Uterus (tissue), 3 donors: ENCODE measurements at regions not wholly inside any gene's neighbourhood (a gene's known extent, or its start where the extent isn't known, plus 50 kb on each side); places are given as distances from the start of the nearest gene placed in this dataset.

Experiments used
- DNase-seq, 2 donors: peaks; one replicate each; pipeline ENCODE4 v3.0.0-alpha.2; 2019 to 2020
- H3K27ac ChIP-seq, 2 donors: fragments of 200-600 bp; sonication (generic); 1 replicate in 1 of 2; 2 replicates in 1 of 2; pipeline ENCODE4 v1.5.1; 2016 to 2018
- H3K27me3 ChIP-seq, 2 donors: fragments of 200-600 bp; sonication (generic); one replicate each; pipeline ENCODE4 v1.5.1; 2018 to 2019; ENCODE audit warnings: control low read depth in 1 of 2
- H3K36me3 ChIP-seq, 2 donors: fragments of 200-600 bp; sonication (generic); one replicate each; pipeline ENCODE4 v1.5.1; 2019; ENCODE audit warnings: control low read depth in 1 of 2
- H3K4me1 ChIP-seq, 2 donors: fragments of 200-600 bp; sonication (generic); one replicate each; pipeline ENCODE4 v1.5.1; 2018 to 2019; ENCODE audit warnings: control low read depth in 1 of 2
- H3K4me3 ChIP-seq, 2 donors: fragments of 200-600 bp; sonication (generic); 1 replicate in 1 of 2; 2 replicates in 1 of 2; pipeline ENCODE4 v1.5.1; 2018 to 2019; ENCODE audit warnings: mild to moderate bottlenecking in 1 of 2
- H3K9me3 ChIP-seq, 2 donors: fragments of 200-600 bp; sonication (generic); one replicate each; pipeline ENCODE4 v1.5.1; 2019; ENCODE audit warnings: control low read depth in 1 of 2
- CTCF ChIP-seq, 4 experiments: fragments of 200-600 bp in 2 of 4; fragments of 450-650 bp in 2 of 4; sonication (generic) in 2 of 4; IDR thresholded peaks; one replicate each; pipeline ENCODE4 v1.5.1; 2016 to 2019; ENCODE audit warnings: antibody characterized with exemption in 4 of 4, mild to moderate bottlenecking in 2 of 4, moderate library complexity in 1 of 4
- POLR2A ChIP-seq, 2 donors: fragments of 450-650 bp; IDR thresholded peaks; one replicate each; pipeline ENCODE4 v1.6.1; 2016; ENCODE audit warnings: antibody characterized with exemption in 2 of 2, mild to moderate bottlenecking in 1 of 2, moderate library complexity in 1 of 2
- intact Hi-C: fragments of 100-400 bp; cut with DNase I; formaldehyde crosslinking; loops from one replicate; pipeline ENCODE4 v1.15.1; 2023; ENCODE audit warnings: low total_unique reads
- donor health status: DM: yes; HTN: yes; CAD: no.

- no peaks in the 10 kb centered on the region for H3K9me3 ChIP-seq
- no peak for DNase-seq
- H3K36me3 ChIP-seq: no peaks in the 10 kb centered on the region
- no peaks in the 10 kb centered on the region for H3K4me1 ChIP-seq
- H3K27me3 ChIP-seq: no peaks in the 10 kb centered on the region
- no peak overlapping the region for H3K4me3 ChIP-seq
- intact Hi-C loops: no loop called here
- no peak overlapping the region for H3K27ac ChIP-seq
- TF ChIP-seq CTCF (IDR thresholded peaks at IDR 0.05) (no peak), POLR2A (IDR thresholded peaks at IDR 0.05) (no peak)
Observed at GRCh38 chrX:125404667-125405160, 85.0 kb downstream of the TEX13C start.

GRCh38 chrX:125405339-125405738 is 85.7 kb downstream of the TEX13C start:
- no peaks in the 10 kb centered on the region for H3K4me1 ChIP-seq
- no peaks in the 10 kb centered on the region for H3K36me3 ChIP-seq
- H3K4me3 ChIP-seq: no peak overlapping the region
- no peaks in the 10 kb centered on the region for H3K9me3 ChIP-seq
- DNase-seq: no peak
- intact Hi-C loops: no loop called here
- H3K27ac ChIP-seq: no peak overlapping the region
- H3K27me3 ChIP-seq: no peaks in the 10 kb centered on the region
- TF ChIP-seq CTCF (IDR thresholded peaks at IDR 0.05) (no peak), POLR2A (IDR thresholded peaks at IDR 0.05) (no peak)

- Histone ChIP-seq H3K36me3 (no peaks in the 10 kb centered on the region), H3K4me3 (no peak overlapping the region), H3K4me1 (no peaks in the 10 kb centered on the region), H3K27me3 (no peaks in the 10 kb centered on the region), H3K9me3 (no peaks in the 10 kb centered on the region), H3K27ac (no peak overlapping the region)
- intact Hi-C loops: no loop called here
- TF ChIP-seq POLR2A (IDR thresholded peaks at IDR 0.05): no peak
- TF ChIP-seq CTCF (IDR thresholded peaks at IDR 0.05): no peak
- no peak for DNase-seq
Observed at GRCh38 chrX:125407314-125407713, 87.6 kb downstream of the TEX13C start.

- no peaks in the 10 kb centered on the region for H3K27me3 ChIP-seq
- intact Hi-C loops: no loop called here
- no peaks in the 10 kb centered on the region for H3K9me3 ChIP-seq
- H3K4me1 ChIP-seq: no peaks in the 10 kb centered on the region
- no peak for TF ChIP-seq POLR2A (IDR thresholded peaks at IDR 0.05)
- no peak for TF ChIP-seq CTCF (IDR thresholded peaks at IDR 0.05)
- H3K36me3 ChIP-seq: no peaks in the 10 kb centered on the region
- no peak overlapping the region for H3K4me3 ChIP-seq
- no peak for DNase-seq
- H3K27ac ChIP-seq: no peak overlapping the region
Observed at GRCh38 chrX:125420809-125421208, 101.1 kb downstream of the TEX13C start.

GRCh38 chrX:125422986-125423385 is 103.3 kb downstream of the TEX13C start:
- no peak for DNase-seq
- intact Hi-C loops: no loop called here
- TF ChIP-seq CTCF (IDR thresholded peaks at IDR 0.05) (no peak), POLR2A (IDR thresholded peaks at IDR 0.05) (no peak)

More at GRCh38 chrX:125422986-125423385, 103.3 kb downstream of the TEX13C start:
- Histone ChIP-seq H3K27me3 (no peaks in the 10 kb centered on the region), H3K27ac (no peak overlapping the region), H3K36me3 (no peaks in the 10 kb centered on the region), H3K9me3 (no peaks in the 10 kb centered on the region), H3K4me3 (no peak overlapping the region), H3K4me1 (no peaks in the 10 kb centered on the region)
